Hepatocyte (in vitro differentiated cells): ENCODE measurements at regions not wholly inside any gene's neighbourhood (a gene's known extent, or its start where the extent isn't known, plus 50 kb on each side); places are given as distances from the start of the nearest gene placed in this dataset.

ENCODE experiments used
- CTCF ChIP-seq: fragments of 200-600 bp; sonication (generic); IDR thresholded peaks from 2 replicates; pipeline ENCODE4 v1.5.1; 2016; ENCODE audit warnings: antibody characterized with exemption, mild to moderate bottlenecking; ENCODE audit not compliant: poor library complexity
- EZH2 ChIP-seq: fragments of 200-600 bp; sonication (generic); IDR thresholded peaks from 2 replicates; pipeline ENCODE4 v1.6.1; 2016; ENCODE audit warnings: antibody characterized with exemption, mild to moderate bottlenecking, borderline replicate concordance
- EZH2phosphoT487 ChIP-seq: fragments of 200-600 bp; sonication (generic); IDR thresholded peaks from one replicate; pipeline ENCODE4 v1.6.1; 2018; ENCODE audit warnings: antibody characterized with exemption, mild to moderate bottlenecking, low read depth, moderate library complexity; ENCODE audit not compliant: unreplicated experiment, severe bottlenecking

GRCh38 chr20:7196481-7196880 lies 429.0 kb downstream of the BMP2 start:
- TF ChIP-seq EZH2phosphoT487 (no peak), CTCF (no peak), EZH2 (no peak)
